Mesenteric fat pad (tissue), 1 donor: ENCODE measurements at regions not wholly inside any gene's neighbourhood (a gene's known extent, or its start where the extent isn't known, plus 50 kb on each side); places are given as distances from the start of the nearest gene placed in this dataset.
"Not testable (repeated sequence)": the region's sequence is repeated elsewhere in the genome, so short reads cannot be mapped to it uniquely, and the experiment has no call there.

Experiments used
- DNase-seq: peaks from one replicate; pipeline ENCODE4 v3.0.0-alpha.2; 2020; ENCODE audit warnings: low spot score
- donor health status: DM: yes; HTN: yes; CAD: no.

DNA sequence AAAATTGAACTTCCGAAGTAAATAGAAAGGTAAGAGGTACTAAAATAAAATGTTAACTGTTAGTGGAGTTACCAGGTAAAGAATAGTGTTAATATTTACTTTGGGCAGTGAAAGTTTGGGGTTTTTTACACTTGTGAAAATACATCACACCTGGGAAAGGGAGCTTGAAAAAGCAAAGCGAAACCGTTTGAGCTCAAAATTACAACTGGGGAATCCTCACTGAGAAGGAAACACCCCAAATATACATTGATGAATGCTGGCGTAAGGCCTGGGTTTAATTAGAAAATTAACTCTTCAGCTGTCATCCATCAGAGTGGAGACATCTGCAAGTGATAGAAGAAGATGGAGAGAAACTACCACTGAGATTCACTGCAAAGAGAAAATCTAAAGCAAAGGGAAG, 1153.0 kb downstream of the SLITRK5 start:
- no peak for DNase-seq

DNA sequence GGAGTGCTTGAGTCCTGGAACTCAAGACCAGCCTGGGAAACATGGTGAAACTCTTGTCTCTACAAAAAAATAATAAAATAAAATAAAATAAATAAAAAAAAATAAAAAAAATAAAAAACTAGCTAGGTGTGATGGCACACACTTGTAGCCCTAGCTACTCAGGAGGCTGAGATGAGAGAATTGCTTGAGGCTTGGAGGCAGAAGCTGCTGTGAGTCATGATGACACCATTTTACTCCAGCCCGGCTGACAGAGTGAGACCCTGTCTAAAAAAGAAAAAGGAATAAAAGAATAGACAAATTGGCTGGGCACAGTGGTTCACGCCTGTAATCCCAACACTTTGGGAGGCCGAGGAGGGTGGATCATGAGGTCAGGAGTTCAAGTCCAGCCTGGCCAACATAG, 1168.9 kb downstream of the SLITRK5 start:
- DNase-seq: no peak

DNA sequence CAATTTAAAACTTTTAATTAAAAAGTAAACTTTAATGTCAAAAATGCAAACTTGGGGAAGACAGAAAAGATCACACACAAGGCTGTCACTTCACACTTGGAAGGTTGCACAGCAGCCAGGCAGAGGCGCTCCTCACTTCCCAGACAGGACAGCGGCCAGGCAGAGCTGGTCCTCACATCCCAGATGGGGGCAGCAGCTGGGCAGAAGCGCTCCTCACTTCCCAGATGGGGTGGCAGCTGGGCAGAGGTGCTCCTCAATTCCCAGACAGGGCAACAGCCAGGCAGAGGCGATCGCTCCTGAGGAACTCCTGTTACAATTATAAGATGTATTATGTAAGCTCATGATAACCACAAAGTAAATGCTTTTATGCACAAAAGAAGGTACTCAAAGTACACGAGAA, 1181.1 kb downstream of the SLITRK5 start:
- not testable (repeated sequence) for DNase-seq

DNA sequence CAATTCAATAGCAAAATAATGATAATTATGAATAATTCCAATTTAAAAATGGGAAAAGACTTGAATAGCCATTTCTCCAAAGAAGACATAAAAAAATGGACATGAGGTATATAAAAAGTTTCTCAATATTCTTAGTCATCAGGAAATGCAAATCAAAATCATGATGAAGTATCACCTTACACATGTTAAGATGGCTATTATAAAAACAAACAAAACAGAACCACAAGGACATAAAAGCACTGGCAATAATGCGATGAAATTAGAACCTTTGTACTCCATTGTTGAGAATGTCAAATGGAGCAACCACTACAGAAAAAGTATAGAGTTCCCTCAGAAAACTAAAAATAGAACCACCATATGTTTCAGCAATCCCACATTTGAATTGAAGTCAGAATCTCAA, 1186.1 kb downstream of the SLITRK5 start:
- DNase-seq: no peak

DNA sequence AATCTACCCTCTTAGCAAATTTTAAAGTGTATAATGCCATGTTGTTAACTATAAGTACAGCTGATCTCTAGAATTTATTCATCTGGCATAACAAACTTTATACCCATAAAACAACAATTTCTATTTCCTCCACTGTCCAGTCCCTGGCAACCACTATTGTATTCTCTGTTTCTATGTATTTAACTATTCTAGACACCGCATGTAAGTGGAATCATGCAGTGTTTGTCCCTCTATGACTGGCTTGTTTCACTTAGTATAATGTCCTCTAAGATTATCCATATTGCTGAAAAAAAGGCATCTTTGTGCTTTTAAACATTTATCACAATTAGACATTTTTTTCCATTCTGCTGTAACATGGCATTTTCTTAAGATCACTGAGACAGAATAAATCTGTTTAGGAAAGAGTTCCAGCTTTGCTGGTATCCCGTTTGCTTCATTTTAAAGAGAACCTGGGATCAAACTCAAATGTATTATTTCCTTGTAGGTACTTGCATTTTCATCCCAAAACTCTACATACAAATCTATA, 1191.0 kb downstream of the SLITRK5 start:
- DNase-seq: no peak

DNA sequence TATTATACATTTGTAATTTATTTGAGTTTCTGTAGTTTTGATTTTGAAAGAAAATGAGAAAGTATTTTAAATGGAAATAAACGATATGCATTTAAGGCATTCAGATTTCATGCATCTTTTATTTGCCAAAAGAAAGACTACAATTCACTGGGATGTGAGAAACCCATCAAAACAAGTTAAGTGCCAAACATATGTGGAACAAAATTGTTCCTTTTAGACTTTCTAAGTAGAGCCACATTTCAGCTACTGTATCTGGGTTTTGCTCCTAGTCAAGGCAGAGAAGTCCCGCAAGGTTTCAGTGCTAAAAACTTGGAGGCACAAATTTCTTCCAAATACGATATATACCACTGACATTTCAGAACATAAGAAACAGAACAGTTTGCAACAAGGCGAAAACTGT, 1191.9 kb downstream of the SLITRK5 start:
- DNase-seq: no peak

DNA sequence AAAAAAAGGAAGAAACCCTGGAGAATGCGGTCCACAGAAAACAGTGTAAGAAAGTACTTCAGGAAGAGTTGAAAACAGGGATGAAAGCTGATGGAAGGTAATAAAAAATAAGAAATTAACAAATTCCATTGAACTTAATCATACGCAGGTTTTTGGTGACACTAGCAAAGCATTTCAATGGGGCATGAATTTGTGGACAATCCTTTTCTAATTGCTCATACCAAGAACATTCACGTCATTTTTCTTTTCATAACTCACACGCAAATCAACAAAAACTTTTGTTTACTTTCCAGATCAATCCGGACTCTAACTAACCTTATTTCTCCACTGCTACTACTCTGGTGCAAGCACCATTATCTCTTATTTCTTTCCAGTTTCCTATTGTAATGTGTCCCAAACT, 1195.0 kb downstream of the SLITRK5 start:
- no peak for DNase-seq

DNA sequence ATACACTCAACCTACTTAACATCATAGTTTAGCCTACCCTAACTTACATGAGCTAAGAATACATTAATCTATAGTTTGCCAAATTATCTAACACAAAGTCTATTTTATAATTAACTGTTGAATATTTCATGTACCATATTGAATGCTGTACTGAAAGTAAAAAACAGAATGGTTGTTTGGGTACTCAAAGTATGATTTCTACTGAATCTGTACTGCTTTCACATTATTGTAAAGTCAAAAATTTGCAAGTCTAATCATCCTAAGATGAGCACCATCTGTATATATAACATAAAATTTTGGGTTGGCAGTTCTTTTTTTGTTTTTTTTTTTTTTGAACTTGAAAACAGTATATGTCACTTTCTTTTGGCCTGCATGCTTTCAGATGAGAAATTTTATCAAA, 1212.6 kb downstream of the SLITRK5 start:
- no peak for DNase-seq

DNA sequence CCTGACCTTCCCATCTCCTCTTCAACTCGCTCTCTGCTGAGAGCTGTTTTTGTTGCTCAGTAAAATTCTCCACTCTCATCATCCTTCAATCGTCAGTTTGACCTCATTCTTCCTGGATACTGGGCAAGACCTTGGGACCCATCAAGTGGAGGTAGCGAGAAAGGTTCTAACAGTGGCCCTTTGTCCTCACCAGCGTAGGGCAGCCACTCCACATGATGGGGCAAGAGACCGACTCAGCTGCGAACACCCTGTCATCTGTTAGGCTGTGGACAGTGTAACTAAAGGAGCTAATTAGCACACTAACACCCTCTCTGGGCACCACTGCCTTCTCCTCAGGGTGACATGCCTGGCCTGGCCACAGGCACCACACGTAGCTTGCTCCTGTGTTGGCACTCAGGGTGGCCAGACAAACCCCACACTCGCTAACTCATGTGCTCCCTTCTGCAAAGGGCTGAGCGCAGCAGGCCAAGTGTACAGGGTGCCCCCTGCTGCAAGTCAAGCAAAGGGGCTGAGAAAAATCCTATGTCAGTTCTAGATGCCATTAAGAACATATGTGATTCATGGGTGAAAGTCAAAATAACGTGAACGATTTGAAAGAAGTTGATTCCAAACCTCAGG, 1216.0 kb downstream of the SLITRK5 start:
- no peak for DNase-seq

DNA sequence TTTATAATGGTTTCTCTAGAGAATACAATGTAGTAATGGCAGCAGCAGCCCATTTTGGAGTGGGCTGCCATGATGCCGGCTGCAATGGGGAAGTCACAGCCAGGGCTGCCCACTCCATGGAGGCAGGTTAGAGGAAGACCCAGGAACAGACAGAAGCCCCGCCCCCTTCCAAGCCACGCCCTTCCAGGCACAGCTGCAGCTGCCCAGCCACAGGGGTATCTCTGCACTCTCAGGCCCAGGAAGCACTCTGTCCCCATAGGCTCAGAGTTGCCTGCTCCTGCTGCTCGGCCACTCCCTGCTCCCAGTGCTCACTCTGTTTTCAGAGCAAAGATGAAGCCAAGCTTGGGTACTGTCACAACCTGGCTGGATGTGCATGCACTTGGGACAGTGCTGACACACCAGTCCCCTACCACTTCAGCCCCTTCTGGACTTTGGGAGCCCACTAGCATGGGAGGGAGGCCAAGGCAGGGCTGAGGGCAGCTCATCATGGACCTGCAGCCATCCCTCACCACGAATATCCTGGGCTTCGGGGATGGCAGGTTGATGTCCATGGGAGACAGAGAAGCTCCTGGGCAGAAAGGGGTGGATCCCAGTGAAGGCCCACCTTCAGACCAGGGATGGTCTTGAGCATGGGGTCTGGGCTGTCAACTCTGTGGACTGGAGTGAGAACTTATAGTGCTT, 1224.2 kb downstream of the SLITRK5 start:
- no peak for DNase-seq

DNA sequence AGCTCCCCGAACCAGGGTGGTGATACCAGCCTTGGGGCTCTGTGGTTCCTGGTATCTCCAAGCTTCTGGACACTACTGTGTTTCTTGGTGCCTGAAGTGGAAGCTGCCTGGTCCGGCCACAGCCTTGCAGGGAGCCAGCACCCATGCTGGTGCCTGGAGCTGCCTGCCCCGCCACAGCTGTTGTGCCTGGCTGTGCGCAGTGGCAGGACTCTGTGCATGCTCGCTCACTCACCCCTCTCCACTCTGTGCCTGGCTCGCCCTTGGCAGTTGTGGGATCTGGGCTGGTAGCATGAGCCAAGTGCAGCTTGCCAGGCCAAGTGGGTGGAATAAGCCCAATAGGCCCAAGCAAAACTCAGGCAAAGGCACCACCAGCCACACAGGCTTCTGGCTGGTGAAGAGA, 1225.3 kb downstream of the SLITRK5 start:
- no peak for DNase-seq

DNA sequence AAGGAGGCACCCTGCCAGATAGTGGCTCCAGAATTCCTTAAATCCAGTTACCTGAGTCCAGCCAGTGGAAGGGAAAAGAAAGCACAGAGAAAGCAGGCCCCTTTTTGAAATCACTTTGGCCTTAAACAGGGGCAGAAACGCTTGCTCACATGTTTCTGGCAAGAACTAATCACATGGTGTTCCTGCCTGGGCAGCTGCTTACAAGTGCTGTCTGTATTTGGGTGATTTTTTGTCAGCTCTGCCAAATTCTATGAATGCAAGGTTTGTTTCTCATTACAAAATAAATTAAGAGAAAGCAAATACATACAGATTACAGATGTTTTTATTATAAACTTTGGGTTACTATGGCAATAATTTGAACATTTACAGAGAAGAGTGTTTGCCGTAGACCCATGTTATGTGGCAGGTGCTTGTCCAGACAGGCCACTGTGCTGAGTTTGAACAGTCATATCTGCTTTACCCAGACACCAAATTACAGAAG, 1237.8 kb downstream of the SLITRK5 start:
- no peak for DNase-seq

DNA sequence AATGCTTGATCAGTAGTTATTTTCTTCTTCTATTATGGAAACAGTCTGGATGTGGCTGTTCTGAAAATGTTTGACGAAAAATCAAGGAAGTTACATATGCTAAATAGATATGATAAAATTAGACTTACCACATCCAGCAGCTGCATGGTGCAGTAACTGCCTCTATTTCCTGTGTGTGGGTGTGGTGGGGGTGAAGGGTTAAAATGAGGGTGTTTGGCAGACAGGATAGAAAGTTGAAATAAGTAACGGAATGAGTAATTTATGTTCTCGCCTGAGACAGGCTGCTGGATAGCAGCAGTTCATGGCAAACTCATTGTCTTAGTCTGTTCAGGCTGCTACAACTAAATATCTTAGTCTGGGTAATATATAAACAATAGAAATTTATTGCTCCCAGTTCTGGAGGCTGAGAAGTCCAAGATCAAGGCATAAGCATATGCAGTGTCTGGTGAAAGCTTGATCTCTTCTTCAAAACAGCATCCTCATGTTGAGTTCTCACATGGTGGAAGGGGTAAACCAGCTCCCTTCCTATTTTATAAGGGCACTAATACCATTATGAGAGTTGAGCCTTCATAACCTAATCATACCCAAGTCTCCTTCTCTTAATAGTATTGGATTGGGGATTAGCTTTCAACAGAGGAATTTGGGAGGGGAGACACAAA, 1248.9 kb downstream of the SLITRK5 start:
- no peak for DNase-seq

DNA sequence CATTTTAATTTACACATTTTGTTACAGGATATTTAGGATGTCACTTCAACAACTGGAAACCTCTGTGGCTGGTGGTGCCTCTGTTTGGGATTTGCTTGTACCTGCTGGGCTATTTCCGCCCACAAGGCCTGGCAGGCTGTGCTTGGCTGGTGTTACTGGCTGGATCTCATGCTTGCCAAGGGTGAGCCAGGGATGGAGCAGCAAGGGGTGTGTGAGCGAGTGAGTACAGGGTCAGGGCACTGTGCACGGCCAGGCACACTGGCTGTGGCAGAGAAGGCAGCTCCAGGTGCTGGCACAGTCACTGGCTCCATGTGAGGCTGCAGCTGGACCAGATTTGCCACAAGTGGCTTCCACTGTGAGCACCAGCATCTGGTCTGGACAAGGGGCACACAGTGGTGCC, 1254.8 kb downstream of the SLITRK5 start:
- no peak for DNase-seq

DNA sequence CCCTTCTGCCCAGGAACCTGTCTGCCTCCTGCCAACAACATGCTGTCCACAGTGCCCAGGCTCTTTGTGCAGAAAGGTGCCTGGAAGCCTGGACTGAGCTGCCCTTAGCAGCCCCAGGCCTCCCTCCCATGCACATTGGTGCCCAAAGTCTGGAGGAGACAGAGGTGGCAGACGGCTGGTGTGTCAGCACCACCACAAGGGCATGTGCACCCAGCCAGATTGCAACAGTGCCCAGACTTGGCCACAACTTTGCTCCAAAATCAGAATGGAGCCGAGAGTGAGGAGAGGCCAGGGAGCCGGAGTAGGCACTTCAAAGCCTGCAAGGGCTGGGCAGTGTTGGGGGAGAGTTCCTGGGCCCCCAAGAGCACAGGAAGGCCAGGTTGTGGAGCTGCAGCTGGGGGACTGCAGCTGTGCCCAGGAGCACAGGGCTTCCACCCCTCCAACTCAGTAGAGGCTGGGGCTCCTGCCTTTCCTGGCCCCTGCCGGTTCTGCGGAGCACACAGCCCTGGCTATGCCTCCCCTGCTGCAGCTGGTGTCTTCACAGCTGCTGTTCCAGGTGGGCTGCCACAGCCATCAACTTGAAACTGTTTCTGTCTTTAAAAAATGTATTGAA, 1255.8 kb downstream of the SLITRK5 start:
- peak; percentile 68 for DNase-seq

DNA sequence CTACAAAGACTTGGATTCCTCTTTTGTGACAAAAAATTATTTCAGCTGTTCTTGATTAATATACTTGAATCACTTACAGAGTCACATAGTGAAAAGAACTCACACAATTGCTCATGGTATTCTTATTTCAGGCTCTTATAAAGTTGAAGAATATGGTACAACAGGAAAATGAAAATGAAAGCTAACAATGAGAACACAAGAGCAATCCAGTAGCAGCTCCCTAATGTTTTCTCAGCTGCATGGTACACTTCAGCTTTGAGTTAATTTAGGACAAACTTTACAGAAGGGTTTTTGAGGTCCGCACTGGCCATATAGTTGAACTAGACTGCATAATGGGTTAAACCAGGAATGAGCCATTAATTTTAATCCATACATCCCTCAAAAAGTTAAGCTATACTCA, 1261.8 kb downstream of the SLITRK5 start:
- no peak for DNase-seq

DNA sequence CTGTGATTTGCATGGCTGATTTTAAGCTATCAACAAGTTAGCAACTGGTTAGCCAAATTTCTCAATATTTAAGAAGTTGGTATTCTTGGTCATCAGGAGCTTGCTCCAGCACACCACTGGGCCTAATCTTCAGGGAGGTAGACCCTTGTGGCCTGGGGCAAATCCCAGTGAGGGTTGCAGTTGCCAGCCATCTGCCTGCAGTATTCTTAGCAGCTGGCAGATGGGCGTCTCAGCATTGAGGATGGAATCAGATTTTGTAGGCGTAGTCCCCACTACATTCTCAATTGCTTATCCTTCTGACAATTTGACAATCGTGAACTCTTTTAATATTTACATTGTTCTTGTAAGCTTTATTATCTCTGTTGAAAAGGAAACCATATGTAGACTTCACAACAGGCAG, 1266.2 kb downstream of the SLITRK5 start:
- no peak for DNase-seq

DNA sequence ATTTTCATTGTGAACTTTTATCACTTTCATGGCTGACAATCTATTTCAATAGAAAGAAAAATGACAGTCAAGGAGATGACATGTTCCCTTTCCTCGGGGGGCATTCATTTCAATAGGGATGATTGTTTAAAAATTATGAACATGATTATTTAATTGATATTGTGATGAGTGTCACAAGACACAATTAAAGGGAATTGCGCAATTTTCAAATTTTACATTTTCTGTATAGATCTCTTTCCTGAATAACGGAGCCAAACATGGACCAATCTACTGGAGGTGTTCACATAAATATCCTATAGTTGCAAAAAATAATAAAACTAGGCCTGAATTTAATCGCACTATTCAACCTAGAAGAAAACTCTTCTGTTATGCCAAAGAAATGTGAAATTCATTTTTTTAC, 1274.6 kb downstream of the SLITRK5 start:
- no peak for DNase-seq

DNA sequence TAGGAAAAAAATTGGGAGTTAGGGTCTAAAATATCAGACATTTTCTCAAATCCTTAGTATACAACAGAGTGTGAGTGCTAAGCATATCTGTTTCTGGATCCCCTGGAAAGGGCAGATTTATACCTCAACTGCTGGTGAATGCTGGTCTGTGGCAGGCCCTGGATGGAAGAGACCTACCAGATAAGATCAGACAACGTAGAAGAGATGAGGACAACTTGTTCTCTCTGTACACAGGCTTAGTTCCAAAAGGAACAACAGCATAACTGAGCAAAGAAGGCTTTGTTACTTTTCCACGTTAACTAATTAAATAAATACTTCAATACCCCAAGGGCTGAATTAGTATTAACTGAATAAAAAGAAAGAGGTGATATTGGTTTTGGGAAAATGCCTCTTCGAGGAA, 1277.3 kb downstream of the SLITRK5 start:
- DNase-seq: no peak

DNA sequence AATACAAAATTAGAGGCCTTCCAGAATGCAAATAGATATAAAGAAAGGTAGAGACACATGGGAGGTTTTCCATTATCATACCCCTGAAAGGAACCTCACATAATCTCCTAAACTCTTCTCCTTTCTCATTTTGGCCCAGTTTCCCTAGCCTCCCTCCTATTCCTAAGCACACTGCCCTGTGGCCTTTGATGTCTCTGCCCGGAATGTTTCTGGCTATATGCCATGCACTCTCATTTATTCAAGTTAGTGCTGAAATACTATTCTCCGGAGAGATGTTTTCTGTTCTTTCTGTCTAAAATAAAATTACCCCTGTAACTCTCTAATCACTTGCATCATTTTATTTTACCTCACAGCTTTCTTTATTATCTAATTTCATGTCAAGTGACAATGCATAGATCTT, 1287.7 kb downstream of the SLITRK5 start:
- no peak for DNase-seq

DNA sequence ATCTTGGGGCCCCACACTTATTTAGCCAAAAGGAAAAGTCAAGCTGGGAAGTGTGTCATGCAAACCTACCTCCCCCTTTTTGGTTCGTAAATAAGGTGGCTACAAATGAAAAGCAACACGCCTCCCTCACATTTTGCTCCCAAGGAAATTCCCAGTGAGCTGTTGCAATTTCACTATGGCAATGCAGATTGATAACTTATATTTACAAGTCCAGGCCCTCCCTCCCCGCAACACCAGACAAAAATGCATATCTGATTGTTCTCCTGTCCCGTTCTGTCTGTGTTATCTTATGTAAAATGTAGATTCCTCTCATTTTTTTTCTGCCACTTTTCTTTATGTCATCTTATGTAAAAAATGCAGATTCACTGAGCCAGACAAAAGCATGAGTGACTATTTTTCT, 1305.3 kb downstream of the SLITRK5 start:
- no peak for DNase-seq

DNA sequence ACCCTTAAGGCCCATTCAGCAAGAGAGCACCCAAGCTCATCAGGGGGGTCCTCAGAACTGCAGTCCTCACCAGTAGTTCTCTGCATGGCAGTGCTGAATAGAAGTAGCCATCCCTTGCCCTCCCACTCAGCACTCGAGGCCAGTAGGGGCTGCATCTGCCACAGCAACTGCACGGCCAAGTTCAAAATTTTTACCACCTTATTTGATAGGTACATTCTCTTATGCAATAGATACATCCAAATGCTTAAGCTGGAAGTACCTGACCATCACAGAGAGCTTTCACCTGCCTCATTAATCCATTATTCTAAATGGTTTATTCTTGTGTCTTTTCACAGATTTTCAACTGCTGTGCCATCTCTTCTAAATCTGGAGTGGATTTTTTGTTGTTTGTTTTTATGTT, 1307.4 kb downstream of the SLITRK5 start:
- no peak for DNase-seq
